IMR-90 (cell line): ENCODE measurements at regions not wholly inside any gene's neighbourhood (a gene's known extent, or its start where the extent isn't known, plus 50 kb on each side); places are given as distances from the start of the nearest gene placed in this dataset.

Experiments
- BHLHE40 ChIP-seq: fragments of 150-350 bp; IDR thresholded peaks from 2 replicates; pipeline ENCODE4 v1.6.1; 2016; ENCODE audit warnings: mild to moderate bottlenecking, low read depth, low read length
- CEBPB ChIP-seq: IDR thresholded peaks from 2 replicates; pipeline ENCODE4 v1.6.1; 2012; ENCODE audit warnings: low read depth, low read length, improper control_type of control experiment
- CHD1 ChIP-seq: IDR thresholded peaks from 2 replicates; pipeline ENCODE4 v1.6.1; 2012; ENCODE audit warnings: low read depth, low read length, improper control_type of control experiment
- FOS ChIP-seq: fragments of 150-350 bp; IDR thresholded peaks from 2 replicates; pipeline ENCODE4 v1.6.1; 2016; ENCODE audit warnings: low read depth, low read length
- MAFK ChIP-seq: IDR thresholded peaks from 2 replicates; pipeline ENCODE4 v1.6.1; 2012; ENCODE audit warnings: low read depth, low read length, improper control_type of control experiment
- MXI1 ChIP-seq: IDR thresholded peaks from 2 replicates; pipeline ENCODE4 v1.6.1; 2012; ENCODE audit warnings: low read depth, mild to moderate bottlenecking, low read length, moderate library complexity, borderline replicate concordance
- NFE2L2 ChIP-seq: fragments of 150-350 bp; IDR thresholded peaks from 2 replicates; pipeline ENCODE4 v1.6.1; 2016; ENCODE audit warnings: low read depth, mild to moderate bottlenecking, low read length
- POLR2A ChIP-seq: IDR thresholded peaks from 2 replicates; pipeline ENCODE4 v1.6.1; 2012; ENCODE audit warnings: mild to moderate bottlenecking, low read depth, low read length
- RAD21 ChIP-seq: IDR thresholded peaks from 2 replicates; pipeline ENCODE4 v1.6.1; 2012; ENCODE audit warnings: low read length, improper control_type of control experiment
- RCOR1 ChIP-seq: IDR thresholded peaks from 2 replicates; pipeline ENCODE4 v1.6.1; 2012; ENCODE audit warnings: mild to moderate bottlenecking, low read length, improper control_type of control experiment; ENCODE audit not compliant: insufficient replicate concordance
- TF ChIP-seq, protein P1 (sequence below): conservative IDR thresholded peaks from 2 replicates; pipeline ENCODE4 v1.5.1; 2012; ENCODE audit warnings: mild to moderate bottlenecking, low read depth, low read length, improper control_type of control experiment
- TF ChIP-seq, protein P2 (sequence below): fragments of 150-350 bp; IDR thresholded peaks from 2 replicates; pipeline ENCODE4 v1.6.1; 2017; ENCODE audit warnings: mild to moderate bottlenecking, antibody characterized with exemption, low read length, low read depth

DNA sequence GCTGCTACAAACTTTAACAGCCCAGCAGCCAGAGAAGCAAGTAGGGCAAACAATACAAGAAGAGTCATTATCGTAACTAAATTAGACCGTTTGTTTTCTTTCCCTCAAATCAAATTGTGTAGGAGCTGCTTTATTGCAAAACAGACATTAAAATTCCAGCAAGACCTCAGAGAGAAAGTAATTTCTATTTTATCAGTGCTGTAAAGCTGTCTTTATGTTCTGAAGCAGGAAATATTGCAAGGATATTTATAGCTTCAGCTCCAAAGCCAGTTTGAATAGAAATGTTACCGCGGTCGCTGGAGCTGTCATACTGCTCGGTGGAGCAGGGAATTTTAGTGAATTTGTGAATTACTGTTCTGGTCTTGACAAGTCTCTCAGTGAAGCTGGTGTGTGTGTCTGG is 503.8 kb upstream of the PLXNA2 start:
- TF ChIP-seq POLR2A (no peak), FOS (no peak), RAD21 (no peak), MAFK (no peak), MXI1 (no peak), BHLHE40 (no peak), NFE2L2 (no peak), RCOR1 (no peak), CHD1 (no peak), CEBPB (no peak)
- TF ChIP-seq, protein P1, sequence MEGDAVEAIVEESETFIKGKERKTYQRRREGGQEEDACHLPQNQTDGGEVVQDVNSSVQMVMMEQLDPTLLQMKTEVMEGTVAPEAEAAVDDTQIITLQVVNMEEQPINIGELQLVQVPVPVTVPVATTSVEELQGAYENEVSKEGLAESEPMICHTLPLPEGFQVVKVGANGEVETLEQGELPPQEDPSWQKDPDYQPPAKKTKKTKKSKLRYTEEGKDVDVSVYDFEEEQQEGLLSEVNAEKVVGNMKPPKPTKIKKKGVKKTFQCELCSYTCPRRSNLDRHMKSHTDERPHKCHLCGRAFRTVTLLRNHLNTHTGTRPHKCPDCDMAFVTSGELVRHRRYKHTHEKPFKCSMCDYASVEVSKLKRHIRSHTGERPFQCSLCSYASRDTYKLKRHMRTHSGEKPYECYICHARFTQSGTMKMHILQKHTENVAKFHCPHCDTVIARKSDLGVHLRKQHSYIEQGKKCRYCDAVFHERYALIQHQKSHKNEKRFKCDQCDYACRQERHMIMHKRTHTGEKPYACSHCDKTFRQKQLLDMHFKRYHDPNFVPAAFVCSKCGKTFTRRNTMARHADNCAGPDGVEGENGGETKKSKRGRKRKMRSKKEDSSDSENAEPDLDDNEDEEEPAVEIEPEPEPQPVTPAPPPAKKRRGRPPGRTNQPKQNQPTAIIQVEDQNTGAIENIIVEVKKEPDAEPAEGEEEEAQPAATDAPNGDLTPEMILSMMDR, result no peak
- TF ChIP-seq, protein P2, sequence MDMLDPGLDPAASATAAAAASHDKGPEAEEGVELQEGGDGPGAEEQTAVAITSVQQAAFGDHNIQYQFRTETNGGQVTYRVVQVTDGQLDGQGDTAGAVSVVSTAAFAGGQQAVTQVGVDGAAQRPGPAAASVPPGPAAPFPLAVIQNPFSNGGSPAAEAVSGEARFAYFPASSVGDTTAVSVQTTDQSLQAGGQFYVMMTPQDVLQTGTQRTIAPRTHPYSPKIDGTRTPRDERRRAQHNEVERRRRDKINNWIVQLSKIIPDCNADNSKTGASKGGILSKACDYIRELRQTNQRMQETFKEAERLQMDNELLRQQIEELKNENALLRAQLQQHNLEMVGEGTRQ, result no peak
